Neutrophil (primary cell): ENCODE measurements at regions not wholly inside any gene's neighbourhood (a gene's known extent, or its start where the extent isn't known, plus 50 kb on each side); places are given as distances from the start of the nearest gene placed in this dataset.

Experiments used
- H3K27ac ChIP-seq: fragments of 200-600 bp; sonication (generic); 2 replicates; pipeline ENCODE4 v1.5.1; 2016; ENCODE audit warnings: mild to moderate bottlenecking, moderate library complexity
- H3K27me3 ChIP-seq: fragments of 200-600 bp; sonication (generic); 2 replicates; pipeline ENCODE4 v1.6.0; 2016; ENCODE audit warnings: mild to moderate bottlenecking
- H3K36me3 ChIP-seq: fragments of 200-600 bp; sonication (generic); 2 replicates; pipeline ENCODE4 v1.5.1; 2017
- H3K4me1 ChIP-seq, 2 experiments: fragments of 200-600 bp in 1 of 2; sonication (generic) in 1 of 2; 1 replicate in 1 of 2; 2 replicates in 1 of 2; pipeline versions ENCODE4 v1.5.1 to v1.6.1; 2013 to 2016; ENCODE audit warnings: low read depth in 1 of 2, low read length in 1 of 2, mild to moderate bottlenecking in 1 of 2, moderate library complexity in 1 of 2; ENCODE audit not compliant: control insufficient read depth in 1 of 2, insufficient read depth in 1 of 2
- H3K4me3 ChIP-seq, 2 experiments: fragments of 200-600 bp in 1 of 2; sonication (generic) in 1 of 2; 1 replicate in 1 of 2; 2 replicates in 1 of 2; pipeline ENCODE4 v1.5.1; 2013 to 2016; ENCODE audit warnings: low read depth in 1 of 2, low read length in 1 of 2, mild to moderate bottlenecking in 1 of 2, moderate library complexity in 1 of 2
- H3K9me3 ChIP-seq: fragments of 200-600 bp; sonication (generic); 2 replicates; pipeline ENCODE4 v1.5.1; 2016
- CTCF ChIP-seq: fragments of 200-600 bp; sonication (generic); IDR thresholded peaks from 2 replicates; pipeline ENCODE4 v1.5.1; 2016; ENCODE audit warnings: antibody characterized with exemption

GRCh38 chr4:24150034-24150433 lies 260.2 kb upstream of the PPARGC1A start:
- Histone ChIP-seq H3K27me3 (no peaks in the 10 kb centered on the region), H3K27ac (no peak overlapping the region), H3K4me1 (no peaks in the 10 kb centered on the region), H3K4me3 (no peak overlapping the region), H3K36me3 (no peaks in the 10 kb centered on the region), H3K9me3 (no peaks in the 10 kb centered on the region)
- TF ChIP-seq CTCF = no peak

GRCh38 chr4:24146127-24146526 lies 256.3 kb upstream of the PPARGC1A start:
- H3K4me3 ChIP-seq = no peak overlapping the region
- no peaks in the 10 kb centered on the region for H3K9me3 ChIP-seq
- H3K4me1 ChIP-seq = no peaks in the 10 kb centered on the region
- H3K27me3 ChIP-seq = no peaks in the 10 kb centered on the region
- no peak overlapping the region for H3K27ac ChIP-seq
- no peak for TF ChIP-seq CTCF
- no peaks in the 10 kb centered on the region for H3K36me3 ChIP-seq

- Histone ChIP-seq H3K4me3 (no peak overlapping the region), H3K4me1 (no peaks in the 10 kb centered on the region), H3K9me3 (no peaks in the 10 kb centered on the region), H3K27ac (no peak overlapping the region), H3K36me3 (no peaks in the 10 kb centered on the region), H3K27me3 (no peaks in the 10 kb centered on the region)
- no peak for TF ChIP-seq CTCF
These were observed 255.7 kb upstream of the PPARGC1A start for GRCh38 chr4:24145591-24145990.

GRCh38 chr4:24144381-24144780 lies 254.5 kb upstream of the PPARGC1A start:
- no peaks in the 10 kb centered on the region for H3K27me3 ChIP-seq
- H3K4me1 ChIP-seq = no peaks in the 10 kb centered on the region
- no peak overlapping the region for H3K4me3 ChIP-seq
- no peak for TF ChIP-seq CTCF
- H3K27ac ChIP-seq = no peak overlapping the region
- no peaks in the 10 kb centered on the region for H3K36me3 ChIP-seq
- H3K9me3 ChIP-seq = no peaks in the 10 kb centered on the region

- no peak overlapping the region for H3K27ac ChIP-seq
- H3K27me3 ChIP-seq = no peaks in the 10 kb centered on the region
- no peaks in the 10 kb centered on the region for H3K36me3 ChIP-seq
- H3K4me1 ChIP-seq = no peaks in the 10 kb centered on the region
- no peaks in the 10 kb centered on the region for H3K9me3 ChIP-seq
- H3K4me3 ChIP-seq = no peak overlapping the region
- no peak for TF ChIP-seq CTCF
These were observed 253.9 kb upstream of the PPARGC1A start for GRCh38 chr4:24143741-24144140.

GRCh38 chr4:24141836-24142235 lies 252.0 kb upstream of the PPARGC1A start:
- H3K4me3 ChIP-seq = no peak overlapping the region
- no peaks in the 10 kb centered on the region for H3K9me3 ChIP-seq
- no peaks in the 10 kb centered on the region for H3K36me3 ChIP-seq
- no peaks in the 10 kb centered on the region for H3K4me1 ChIP-seq
- no peak overlapping the region for H3K27ac ChIP-seq
- no peak for TF ChIP-seq CTCF
- H3K27me3 ChIP-seq = no peaks in the 10 kb centered on the region
